Suprapubic skin (tissue), 4 donors: ENCODE measurements at regions not wholly inside any gene's neighbourhood (a gene's known extent, or its start where the extent isn't known, plus 50 kb on each side); places are given as distances from the start of the nearest gene placed in this dataset.

ENCODE experiments used
- CTCF ChIP-seq, 2 donors: fragments of 200-600 bp in 1 of 2; fragments of 450-650 bp in 1 of 2; sonication (generic) in 1 of 2; IDR thresholded peaks; one replicate each; pipeline ENCODE4 v1.5.1; 2016 to 2019; ENCODE audit warnings: antibody characterized with exemption in 2 of 2, mild to moderate bottlenecking in 1 of 2, moderate library complexity in 1 of 2
- EP300 ChIP-seq: sonication (generic); formaldehyde crosslinking; IDR thresholded peaks from one replicate; pipeline ENCODE4 v1.6.1; 2017; ENCODE audit warnings: antibody characterized with exemption
- POLR2A ChIP-seq, 2 donors: fragments of 450-650 bp; IDR thresholded peaks; one replicate each; pipeline ENCODE4 v1.6.1; 2017; ENCODE audit warnings: antibody characterized with exemption in 2 of 2, mild to moderate bottlenecking in 2 of 2, moderate library complexity in 2 of 2
- POLR2AphosphoS5 ChIP-seq, 3 donors: sonication (generic); formaldehyde crosslinking; IDR thresholded peaks; one replicate each; pipeline ENCODE4 v1.6.1; 2017; ENCODE audit warnings: antibody characterized with exemption in 3 of 3

- no peak for TF ChIP-seq EP300
- no peak for TF ChIP-seq CTCF (IDR thresholded peaks at IDR 0.05)
- no peak for TF ChIP-seq POLR2AphosphoS5 (IDR thresholded peaks at IDR 0.05)
- no peak for TF ChIP-seq POLR2A (IDR thresholded peaks at IDR 0.05)
Measured at GRCh38 chr1:98084188-98084587, 163.4 kb upstream of the DPYD start.
